Smooth muscle cell of the brain vasculature (primary cell): ENCODE measurements at regions not wholly inside any gene's neighbourhood (a gene's known extent, or its start where the extent isn't known, plus 50 kb on each side); places are given as distances from the start of the nearest gene placed in this dataset.

Source experiments
- DNase-seq: peaks from one replicate; pipeline ENCODE4 v3.0.0-alpha.2; 2012; ENCODE audit warnings: low read depth, low spot score

GRCh38 chr2:236922061-236922460, 163.6 kb upstream of the COPS8 start:
- no peak for DNase-seq

- DNase-seq, result no peak
Measured at GRCh38 chr2:236928380-236929037, 157.2 kb upstream of the COPS8 start.

GRCh38 chr2:236932831-236933361, 152.8 kb upstream of the COPS8 start:
- no peak for DNase-seq

- no peak for DNase-seq
Measured at GRCh38 chr2:236934166-236934565, 151.5 kb upstream of the COPS8 start.

GRCh38 chr2:236934656-236935055, 151.0 kb upstream of the COPS8 start:
- DNase-seq, result no peak

- DNase-seq, result no peak
Measured at GRCh38 chr2:236935083-236935482, 150.6 kb upstream of the COPS8 start.

GRCh38 chr2:236935631-236936445, 149.9 kb upstream of the COPS8 start:
- DNase-seq, result no peak

- no peak for DNase-seq
Measured at GRCh38 chr2:236936446-236936940, 149.2 kb upstream of the COPS8 start.

- DNase-seq, result no peak
Measured at GRCh38 chr2:236938126-236938525, 147.6 kb upstream of the COPS8 start.

- no peak for DNase-seq
Measured at GRCh38 chr2:236939271-236939670, 146.4 kb upstream of the COPS8 start.

GRCh38 chr2:236939721-236940231, 145.9 kb upstream of the COPS8 start:
- no peak for DNase-seq

- no peak for DNase-seq
Measured at GRCh38 chr2:236940497-236940896, 145.2 kb upstream of the COPS8 start.

- no peak for DNase-seq
Measured at GRCh38 chr2:236940916-236941520, 144.7 kb upstream of the COPS8 start.

GRCh38 chr2:236941551-236941950, 144.1 kb upstream of the COPS8 start:
- DNase-seq, result no peak

GRCh38 chr2:236942554-236942953, 143.1 kb upstream of the COPS8 start:
- no peak for DNase-seq

GRCh38 chr2:236943068-236943467, 142.6 kb upstream of the COPS8 start:
- DNase-seq, result no peak

GRCh38 chr2:236943841-236944513, 141.7 kb upstream of the COPS8 start:
- no peak for DNase-seq

- no peak for DNase-seq
Measured at GRCh38 chr2:236944561-236944960, 141.1 kb upstream of the COPS8 start.

GRCh38 chr2:236945431-236946016, 140.2 kb upstream of the COPS8 start:
- no peak for DNase-seq

GRCh38 chr2:236946871-236947270, 138.8 kb upstream of the COPS8 start:
- DNase-seq, result no peak

GRCh38 chr2:236947294-236947693, 138.4 kb upstream of the COPS8 start:
- DNase-seq, result no peak
